ENCODE measurements at regions not wholly inside any gene's neighbourhood (a gene's known extent, or its start where the extent isn't known, plus 50 kb on each side); places are given as distances from the start of the nearest gene placed in this dataset.
"Not testable (repeated sequence)": the region's sequence is repeated elsewhere in the genome, so short reads cannot be mapped to it uniquely, and the experiment has no call there.

DNA sequence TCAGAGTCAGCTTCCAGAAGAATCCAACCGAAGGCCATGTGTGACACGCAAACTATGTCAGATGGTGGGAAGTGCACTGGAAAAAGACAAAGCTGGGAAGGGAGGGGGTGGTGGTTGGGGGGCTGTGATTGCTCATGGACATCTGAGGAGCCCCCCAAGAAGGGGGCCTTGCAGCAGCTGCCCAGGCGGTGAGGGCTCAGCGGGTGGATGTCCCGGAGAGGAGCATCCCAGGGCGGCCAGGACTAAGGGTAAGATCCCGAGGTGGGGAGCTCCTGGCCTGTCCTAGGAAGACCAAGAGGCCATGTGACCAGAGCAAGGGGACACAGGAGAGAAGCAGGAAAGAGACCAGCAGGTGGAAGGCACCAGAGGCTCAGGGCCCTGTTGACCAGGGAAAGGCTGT is 299.5 kb downstream of the PREX1 start:
- DNase-seq, result no peak

DNA sequence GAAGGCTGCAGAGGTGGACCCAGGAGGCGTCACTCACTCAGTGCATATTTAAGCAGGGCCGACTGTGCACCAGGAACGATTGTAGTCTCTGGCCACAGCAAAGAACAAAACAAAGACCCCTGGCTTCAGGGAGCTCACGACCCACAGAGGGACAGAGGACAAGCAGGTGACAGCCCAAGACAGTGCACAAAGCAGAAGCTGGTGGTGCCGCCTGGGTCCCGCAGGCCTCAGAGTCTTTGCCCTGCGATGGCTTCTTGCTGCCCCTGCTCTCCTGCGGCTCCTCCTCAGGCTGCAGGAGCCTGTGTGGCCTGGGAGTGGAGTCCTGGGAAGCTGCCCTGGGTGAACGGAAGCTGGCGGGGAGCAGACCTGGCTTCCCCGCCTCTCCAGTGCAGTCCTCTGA is 300.0 kb downstream of the PREX1 start:
- DNase-seq, result no peak

DNA sequence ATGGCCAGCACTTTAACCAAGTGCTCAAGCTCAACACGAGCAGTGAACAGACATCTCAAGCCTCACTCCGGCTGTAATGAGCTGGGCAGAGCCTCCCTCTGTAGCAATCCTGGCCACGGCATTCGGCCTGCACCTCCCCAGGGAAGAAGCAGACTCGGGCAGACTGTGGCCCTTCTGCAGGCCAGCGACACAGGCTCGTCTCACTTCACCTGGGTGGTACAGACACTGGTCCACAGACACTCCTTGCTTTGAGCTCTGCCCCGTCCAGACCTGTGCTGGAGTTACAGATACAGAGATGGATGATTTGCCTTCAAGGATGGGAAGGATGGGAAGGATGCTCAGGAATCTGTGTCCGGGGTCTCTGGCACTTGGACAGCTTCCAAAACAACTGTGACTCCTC is 300.9 kb downstream of the PREX1 start:
- DNase-seq, result no peak

DNA sequence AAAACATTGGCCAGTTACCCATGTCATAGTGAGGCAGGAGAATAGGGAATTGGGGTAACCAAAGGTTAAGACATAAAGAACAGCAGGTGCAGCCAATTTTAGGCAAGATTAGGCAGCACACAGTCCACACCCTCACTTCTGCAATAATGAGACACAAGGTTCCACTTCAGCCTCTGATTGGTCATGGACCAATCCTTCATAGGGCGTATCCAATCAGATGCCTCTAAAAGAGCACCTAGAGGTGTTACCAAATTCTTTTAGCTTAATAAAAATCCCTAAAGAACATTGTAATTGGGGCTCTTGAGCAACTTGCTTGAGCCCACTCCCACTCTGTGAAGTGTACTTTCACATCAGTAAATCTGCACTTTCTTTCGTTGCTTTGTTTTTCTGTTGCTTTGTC is 302.4 kb downstream of the PREX1 start:
- no peak for DNase-seq

DNA sequence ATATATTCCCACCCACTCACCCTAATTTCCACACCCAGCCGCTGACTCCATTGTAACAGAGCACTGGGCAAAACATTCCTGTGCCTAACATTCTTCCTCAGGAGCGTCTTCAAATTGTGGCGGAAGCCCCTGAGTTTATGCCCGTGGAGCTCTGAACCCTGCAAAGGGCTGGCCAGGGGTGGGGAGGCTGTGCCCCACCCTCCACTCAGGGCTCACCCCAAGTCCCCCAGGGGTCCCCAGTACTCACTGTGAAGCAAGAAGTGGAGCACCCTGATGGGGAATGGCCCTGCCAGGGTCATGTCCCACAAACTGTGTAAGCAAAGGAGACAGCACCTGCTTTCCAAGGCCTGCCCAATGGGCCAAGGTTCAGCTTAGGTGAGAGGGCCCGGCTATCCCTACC is 303.2 kb downstream of the PREX1 start:
- no peak for DNase-seq

DNA sequence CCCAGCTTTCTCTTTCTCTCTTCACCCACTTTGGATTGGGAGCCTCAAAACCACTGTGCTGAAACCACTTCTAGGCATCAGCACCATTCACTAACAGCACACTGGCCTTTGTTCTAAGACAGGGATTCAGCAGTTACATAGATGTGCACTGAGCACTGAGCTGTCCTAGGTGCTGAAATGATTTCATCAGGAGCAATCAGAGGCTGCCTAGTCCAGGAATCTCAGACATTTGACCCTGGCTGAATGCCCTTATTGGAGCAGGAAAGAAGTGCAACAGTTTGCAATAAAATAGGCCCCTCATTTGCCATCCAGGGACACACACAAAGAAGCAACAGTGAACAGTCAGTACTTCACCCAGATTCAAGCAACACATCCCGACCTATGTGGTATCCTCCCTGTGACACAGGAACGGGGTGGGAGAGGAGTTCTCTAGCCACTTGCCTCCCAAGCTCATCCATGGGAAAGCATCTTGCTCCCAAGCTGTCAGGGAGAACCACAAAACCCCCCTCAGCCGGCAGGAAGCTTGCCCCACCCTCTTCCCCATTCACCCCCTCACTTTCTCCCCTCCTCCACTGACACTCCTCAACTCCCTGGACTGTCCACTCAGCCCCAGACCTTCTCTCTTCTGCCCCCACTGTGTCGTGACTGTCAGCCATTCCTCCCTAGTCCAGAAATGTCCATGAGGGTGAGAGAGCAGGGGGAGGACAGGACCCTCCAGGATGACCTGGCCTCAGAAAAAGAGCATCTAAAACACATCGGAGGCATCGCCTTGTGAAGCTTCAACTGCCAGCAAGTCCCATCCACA is 304.4 kb downstream of the PREX1 start:
- peak; percentile 1 for DNase-seq

DNA sequence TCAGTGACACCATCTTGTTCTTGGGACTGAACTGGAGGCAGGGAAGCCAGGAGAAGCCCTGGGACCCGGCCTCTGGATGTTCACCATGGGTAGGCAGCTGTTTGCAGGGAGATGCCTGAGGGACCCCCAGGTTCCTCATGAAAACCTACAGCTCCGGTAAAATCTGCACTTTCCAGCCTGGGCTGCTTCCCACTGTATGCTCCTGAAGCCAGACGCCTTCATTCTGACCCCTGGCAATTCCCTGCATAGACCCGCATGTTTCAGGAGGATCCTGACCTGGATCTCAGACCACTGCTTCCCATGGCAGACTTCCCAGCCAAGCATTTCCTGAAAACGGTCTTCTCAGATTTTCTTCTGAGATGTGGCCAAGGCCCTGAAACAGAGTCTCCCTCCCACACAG is 306.7 kb downstream of the PREX1 start:
- DNase-seq, result no peak

DNA sequence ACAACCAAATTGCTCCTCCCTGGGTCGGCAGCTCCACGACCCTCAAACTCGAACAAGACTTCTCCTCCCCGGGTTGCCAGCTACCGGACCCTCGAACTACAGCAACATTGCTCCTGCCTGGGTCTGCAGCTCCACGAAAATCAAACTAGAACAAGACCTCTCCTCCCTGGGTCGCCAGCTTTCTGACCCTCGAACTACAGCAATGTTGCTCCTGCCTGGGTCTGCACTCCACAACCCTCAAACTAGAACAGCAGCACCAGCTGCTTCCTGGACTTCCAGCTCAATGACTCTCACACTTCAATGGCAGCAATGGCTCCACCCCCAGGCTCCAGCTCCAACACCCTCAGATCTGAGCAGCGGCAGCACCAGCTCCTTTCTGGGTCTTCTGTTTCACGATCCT is 311.6 kb downstream of the PREX1 start:
- not testable (repeated sequence) for DNase-seq

DNA sequence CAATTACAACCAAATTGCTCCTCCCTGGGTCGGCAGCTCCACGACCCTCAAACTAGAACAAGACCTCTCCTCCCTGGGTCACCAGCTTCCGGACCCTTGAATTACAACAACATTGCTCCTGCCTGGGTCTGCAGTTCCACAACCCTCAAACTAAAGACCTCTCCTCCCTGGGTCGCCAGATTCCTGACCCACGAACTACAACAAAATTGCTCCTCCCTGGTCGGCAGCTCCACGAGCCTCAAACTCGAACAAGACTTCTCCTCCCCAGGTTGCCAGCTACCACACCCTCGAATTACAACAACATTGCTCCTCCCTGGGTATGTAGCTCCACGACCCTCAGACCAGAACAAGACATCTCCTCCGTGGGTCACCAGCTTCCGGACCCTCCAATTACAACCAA is 313.2 kb downstream of the PREX1 start:
- DNase-seq, result not testable (repeated sequence)

DNA sequence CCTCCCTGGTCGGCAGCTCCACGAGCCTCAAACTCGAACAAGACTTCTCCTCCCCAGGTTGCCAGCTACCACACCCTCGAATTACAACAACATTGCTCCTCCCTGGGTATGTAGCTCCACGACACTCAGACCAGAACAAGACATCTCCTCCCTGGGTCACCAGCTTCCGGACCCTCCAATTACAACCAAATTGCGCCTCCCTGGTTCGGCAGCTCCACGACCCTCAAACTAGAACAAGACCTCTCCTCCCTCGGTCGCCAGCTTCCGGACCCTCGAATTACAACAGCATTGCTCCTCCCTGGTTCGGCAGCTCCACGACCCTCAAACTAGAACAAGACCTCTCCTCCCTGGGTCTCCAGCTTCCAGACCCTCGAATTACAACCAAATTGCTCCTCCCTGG is 315.3 kb downstream of the PREX1 start:
- not testable (repeated sequence) for DNase-seq

DNA sequence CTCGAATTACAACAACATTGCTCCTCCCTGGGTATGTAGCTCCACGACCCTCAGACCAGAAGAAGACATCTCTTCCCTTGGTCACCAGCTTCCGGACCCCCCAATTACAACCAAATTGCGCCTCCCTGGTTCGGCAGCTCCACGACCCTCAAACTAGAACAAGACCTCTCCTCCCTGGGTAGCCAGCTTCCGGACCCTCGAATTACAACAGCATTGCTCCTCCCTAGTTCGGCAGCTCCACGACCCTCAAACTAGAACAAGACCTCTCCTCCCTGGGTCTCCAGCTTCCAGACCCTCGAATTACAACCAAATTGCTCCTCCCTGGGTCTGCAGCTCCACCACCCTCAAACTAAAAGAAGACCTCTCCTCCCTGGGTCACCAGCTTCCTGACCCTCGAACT is 322.7 kb downstream of the PREX1 start:
- not testable (repeated sequence) for DNase-seq

DNA sequence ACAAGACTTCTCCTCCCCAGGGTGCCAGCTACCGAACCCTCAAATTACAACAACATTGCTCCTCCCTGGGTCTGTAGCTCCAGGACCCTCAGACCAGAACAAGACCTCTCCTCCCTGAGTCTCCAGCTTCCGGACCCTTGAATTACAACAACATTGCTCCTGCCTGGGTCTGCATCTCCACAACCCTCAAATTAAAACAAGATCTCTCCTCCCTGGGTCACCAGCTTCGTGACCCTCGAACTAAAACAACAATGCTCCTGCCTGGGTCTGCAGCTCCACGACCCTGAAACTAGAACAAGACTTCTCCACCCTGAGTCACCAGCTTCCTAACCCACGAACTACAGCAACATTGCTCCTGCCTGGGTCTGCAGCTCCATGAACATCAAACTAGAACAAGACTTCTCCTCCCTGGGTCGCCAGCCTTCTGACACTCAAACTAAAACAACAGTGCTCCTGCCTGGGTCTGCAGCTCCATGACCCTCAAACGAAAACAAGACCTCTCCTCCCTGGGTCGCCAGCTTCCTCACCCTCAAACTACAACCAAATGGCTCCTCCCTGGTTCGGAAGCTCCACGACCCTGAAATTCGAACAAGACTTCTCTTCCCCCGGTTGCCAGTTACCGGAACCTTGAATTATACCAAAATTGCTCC is 324.5 kb downstream of the PREX1 start:
- no peak for DNase-seq

DNA sequence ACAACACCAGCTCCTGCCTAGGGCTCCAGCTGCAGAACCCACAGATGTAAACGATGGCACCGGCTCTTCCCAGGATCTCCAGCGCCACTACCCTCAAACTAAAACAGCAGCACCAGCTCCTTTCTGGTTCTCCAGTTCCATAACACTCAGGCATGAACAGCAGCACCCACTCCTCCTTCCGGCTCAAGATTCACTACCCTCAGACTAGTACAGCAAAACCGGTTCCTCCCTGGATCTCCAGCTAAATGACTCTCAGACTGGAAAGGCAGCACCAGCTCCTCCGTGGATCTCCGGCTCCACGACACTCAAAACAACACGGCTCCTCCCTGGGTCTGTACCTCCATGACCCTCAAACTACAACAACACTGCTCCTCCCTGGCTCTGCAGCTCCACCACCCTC is 325.0 kb downstream of the PREX1 start:
- no peak for DNase-seq

DNA sequence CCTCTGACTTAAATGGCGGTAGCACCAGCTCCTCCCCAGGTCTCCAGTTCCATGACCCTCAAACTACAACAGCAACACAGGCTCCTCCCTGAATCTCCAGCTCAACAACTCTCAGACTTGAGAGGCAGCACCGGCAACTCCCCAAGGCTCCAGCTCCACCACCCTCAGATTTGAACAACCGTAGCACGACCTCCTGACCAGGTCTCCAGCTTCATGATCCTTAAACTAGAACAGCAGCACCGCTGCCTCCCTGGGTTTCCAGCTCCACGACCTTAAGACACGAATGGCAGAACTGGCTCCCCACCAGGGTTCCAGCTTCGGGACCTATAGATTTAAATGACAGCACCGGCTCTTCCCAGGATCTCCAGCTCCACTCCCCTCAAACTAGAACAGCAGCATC is 325.8 kb downstream of the PREX1 start:
- no peak for DNase-seq

DNA sequence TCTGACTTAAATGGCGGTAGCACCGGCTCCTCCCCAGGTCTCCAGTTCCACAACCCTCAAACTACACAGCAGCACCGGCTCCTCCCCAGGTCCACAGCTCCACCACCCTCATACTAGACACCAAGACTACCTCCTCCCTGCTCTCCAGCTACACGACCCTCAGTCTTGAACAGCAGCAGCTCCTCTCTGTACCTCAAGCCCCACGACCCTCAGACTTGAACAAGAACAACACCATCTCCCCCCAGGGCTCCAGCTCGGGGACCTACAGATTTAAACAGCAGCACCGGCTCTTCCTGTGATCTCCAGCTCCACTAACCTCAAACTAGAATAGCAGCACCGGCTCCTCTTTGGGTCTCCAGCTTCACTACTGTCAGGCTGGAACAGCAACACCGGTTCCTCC is 326.9 kb downstream of the PREX1 start:
- not testable (repeated sequence) for DNase-seq

DNA sequence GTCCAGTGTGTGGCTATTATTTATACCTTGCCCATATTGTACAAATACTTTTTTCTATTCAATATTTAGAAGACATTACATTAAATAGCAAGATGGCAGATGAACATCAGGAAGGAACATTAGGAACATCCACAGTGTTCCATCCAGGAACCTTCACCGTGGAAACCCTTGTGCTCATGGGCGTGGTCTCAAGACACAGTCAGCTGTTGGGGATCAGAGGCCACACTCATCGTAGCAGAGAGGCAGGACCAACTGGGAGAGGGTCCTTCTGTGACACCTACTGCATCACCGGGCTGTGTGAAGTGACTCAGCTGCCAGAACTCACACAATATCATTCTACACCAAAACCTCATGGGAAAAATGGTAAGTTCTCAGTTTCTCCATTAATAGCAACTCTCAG is 328.9 kb downstream of the PREX1 start:
- DNase-seq, result not testable (repeated sequence)

DNA sequence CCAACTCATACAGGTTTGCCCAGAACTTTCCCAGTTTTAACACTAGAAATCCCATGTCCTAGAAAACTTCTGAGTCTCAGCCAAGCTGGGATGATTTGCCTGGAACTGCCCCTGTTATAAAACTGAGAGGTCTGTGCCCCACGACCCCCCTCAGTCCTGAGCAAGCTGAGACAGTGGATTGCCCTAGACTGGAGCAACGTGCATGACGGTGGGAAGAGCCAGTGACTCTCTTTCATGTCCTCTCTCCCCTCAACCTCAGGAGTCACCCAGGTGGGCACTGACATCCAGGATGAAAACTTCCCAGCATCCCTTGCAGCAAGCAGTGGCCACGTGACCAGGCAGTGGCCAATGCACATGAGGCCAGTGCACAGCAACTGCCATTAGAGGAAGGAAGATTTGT is 329.7 kb downstream of the PREX1 start:
- not testable (repeated sequence) for DNase-seq

DNA sequence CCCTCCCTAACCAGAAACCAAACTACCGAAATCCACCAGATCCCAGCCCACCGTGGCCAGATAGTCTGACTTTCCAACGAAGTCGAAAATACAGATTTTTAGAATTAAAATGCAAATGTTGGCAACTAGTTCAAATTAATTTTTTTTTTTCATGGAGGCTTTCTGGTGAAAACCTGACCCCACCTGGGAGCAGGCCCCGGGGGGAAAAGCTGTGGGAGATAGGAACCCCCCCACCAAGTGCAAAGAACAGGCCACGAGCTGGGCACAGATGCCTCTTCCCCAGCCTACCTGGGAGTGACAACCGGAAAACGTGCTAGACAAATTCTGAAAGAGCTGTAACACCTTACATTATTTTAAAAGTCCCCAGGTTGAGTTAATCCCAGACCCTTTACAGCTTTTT is 333.8 kb downstream of the PREX1 start:
- DNase-seq, result no peak

DNA sequence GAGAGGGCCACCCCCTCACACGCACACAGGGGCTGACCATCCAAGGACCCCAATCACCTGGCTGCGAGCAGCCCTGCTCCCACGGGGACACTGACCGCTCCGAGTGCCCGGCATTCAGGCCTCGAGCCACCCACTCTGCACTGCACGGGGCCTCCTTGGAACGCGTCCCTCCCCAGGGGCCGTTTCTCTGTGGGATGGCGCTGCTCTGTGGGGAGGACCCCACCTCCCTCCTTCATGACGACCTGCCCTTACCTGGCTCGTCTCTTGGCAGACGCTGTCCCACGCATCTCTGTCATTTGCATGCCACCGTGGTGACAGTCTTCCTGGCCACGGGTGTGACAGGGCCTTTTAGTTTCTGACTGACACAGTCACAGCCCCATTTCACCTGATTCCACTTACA is 334.5 kb downstream of the PREX1 start:
- DNase-seq, result not testable (repeated sequence)

DNA sequence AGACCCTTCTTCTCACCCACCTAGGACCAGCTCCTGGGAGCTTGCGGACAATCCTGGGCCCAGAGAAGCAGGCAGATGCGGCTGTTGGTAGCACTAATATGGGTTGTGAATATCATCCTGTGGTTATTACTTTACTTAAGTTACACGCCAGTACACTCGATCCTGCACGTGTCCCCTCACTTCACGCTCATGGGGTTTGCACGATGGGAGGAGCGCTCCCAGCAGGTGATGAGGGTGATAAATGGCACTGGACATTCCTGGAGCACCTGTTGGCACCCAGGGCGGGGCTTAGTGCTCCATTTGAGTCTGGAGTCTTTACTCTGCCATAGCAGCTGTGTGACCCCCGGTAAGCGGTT is 335.1 kb downstream of the PREX1 start:
- DNase-seq, result no peak

DNA sequence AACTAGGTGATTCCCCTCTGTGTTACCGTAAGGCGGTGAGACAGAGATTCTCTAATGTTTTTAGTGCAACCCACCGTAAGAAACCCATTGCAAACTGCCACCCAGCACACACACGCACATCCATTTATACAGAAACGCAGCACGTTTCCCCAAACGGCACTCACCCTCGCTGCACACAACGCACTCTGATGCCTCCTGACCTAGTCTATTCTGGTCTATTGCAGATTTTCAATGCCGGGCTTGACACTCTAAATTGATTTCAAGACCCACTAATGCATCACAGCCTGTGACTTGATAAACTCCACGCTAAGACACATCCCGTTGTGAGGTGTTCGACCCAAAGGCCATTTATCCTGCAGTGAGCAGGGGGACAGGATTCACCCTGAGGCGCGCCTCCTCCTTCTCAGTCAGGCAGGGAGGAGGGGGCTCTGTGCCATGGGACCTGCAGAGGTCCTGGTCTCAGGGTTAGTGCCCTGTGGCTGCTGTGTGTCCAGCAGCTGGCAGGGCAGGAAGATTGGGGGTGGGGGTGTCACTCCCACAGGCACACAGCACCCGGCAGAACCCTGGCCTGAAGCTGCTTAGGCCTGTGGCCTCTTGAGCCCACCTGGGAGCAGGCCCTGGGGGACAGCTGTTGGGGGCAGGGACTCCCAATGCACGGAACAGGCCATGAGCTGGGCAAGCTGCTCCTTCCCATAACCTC is 335.6 kb downstream of the PREX1 start:
- no peak for DNase-seq

DNA sequence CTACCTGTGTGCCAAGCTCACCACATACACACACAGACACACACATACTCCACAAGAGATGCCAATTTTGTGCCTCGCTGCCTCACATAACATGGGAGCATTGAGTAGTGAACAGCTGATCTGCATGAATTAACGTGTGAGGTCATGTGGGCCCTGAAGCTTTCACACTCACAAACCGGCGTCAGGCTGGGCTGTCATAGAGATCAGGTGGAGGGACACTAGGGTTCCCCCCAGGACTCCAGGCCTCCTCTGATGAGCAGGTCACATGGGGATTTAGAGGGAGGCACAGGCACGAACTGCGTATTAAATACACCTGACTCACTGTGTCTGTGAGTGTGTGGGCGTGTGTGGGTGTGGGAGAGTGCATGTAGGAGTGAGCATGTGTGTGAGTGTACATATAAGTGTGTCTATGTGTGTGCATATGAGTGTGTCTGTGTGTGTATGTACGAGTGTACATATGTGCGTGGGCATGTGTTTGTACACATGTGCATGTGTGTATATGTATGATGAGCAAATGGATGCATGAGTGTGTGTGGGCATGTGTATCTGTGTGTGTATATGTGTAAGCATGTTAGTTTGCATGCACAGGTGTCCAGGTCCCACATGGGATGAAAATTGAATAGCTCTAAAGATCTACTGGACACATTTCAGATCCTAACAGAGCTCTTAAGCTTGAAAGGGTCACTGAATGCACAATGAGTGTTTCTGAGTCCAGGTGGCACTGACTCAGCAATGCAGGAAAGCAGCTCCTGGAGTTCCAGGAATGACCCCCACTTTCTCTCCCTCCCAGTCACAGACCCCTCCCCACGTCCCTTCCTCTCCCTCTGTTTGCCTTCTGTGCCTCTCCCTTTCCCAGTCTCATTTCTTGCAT is 336.6 kb downstream of the PREX1 start:
- DNase-seq, result no peak

DNA sequence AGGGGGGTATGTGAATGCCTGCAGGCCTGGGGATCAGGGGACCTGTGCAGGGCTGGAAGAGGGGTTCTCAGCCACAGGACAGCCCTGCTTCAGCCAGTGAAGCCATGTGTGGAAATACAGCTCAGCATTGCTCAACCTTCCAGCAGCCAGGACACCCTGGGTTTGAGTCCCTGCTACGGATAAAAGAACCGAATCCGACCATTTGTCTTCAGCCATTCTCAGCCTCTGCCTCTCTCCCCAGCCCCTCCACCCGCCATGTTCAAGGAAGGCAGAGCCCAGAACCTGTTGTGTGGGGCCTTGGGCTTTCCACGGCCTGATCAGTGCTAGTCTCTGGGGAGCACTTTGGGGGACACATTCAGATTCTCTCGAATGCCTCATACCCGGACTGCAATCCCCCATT is 337.5 kb downstream of the PREX1 start:
- not testable (repeated sequence) for DNase-seq
